ENCODE measurements at regions not wholly inside any gene's neighbourhood (a gene's known extent, or its start where the extent isn't known, plus 50 kb on each side); places are given as distances from the start of the nearest gene placed in this dataset.

- TF ChIP-seq POLR2AphosphoS5 (IDR thresholded peaks at IDR 0.05; ENCODE audit: low read depth, low read length) (no peak), REST (IDR thresholded peaks at IDR 0.05; ENCODE audit: insufficient read depth in 1 of 2, low read depth in 2 of 2, low read length in 2 of 2) (no peak), TAF1 (IDR thresholded peaks at IDR 0.05; ENCODE audit: borderline replicate concordance, insufficient read depth, low read length) (no peak), SIN3A (IDR thresholded peaks at IDR 0.05; ENCODE audit: borderline replicate concordance, insufficient read depth, low read length) (no peak), FOXP2 (optimal IDR thresholded peaks at IDR 0.05; ENCODE audit: borderline replicate concordance, extremely low read depth, extremely low read length, insufficient read depth) (no peak)
Observed at GRCh38 chr5:67474597-67475238, 278.1 kb upstream of the CD180 start.

Measured in PFSK-1 (cell line).